Sigmoid colon (tissue), 4 donors: ENCODE measurements at regions not wholly inside any gene's neighbourhood (a gene's known extent, or its start where the extent isn't known, plus 50 kb on each side); places are given as distances from the start of the nearest gene placed in this dataset.

ENCODE experiments used
- EP300 ChIP-seq, 4 donors: sonication (generic); formaldehyde crosslinking; IDR thresholded peaks; one replicate each; pipeline ENCODE4 v1.6.1; 2017; ENCODE audit warnings: antibody characterized with exemption in 4 of 4
- POLR2A ChIP-seq, 2 donors: fragments of 450-650 bp; IDR thresholded peaks; one replicate each; pipeline ENCODE4 v1.6.1; 2016; ENCODE audit warnings: antibody characterized with exemption in 2 of 2, mild to moderate bottlenecking in 2 of 2, moderate library complexity in 2 of 2
- POLR2AphosphoS5 ChIP-seq, 4 donors: sonication (generic); formaldehyde crosslinking; IDR thresholded peaks; one replicate each; pipeline ENCODE4 v1.6.1; 2017; ENCODE audit warnings: antibody characterized with exemption in 4 of 4
- TF ChIP-seq, protein P1 (sequence below), 4 experiments: fragments of 450-650 bp in 3 of 4; fragments of 200-600 bp in 1 of 4; IDR thresholded peaks; one replicate each; pipeline ENCODE4 v1.5.1; 2016 to 2019; ENCODE audit warnings: antibody characterized with exemption in 4 of 4, mild to moderate bottlenecking in 3 of 4, moderate library complexity in 2 of 4

DNA sequence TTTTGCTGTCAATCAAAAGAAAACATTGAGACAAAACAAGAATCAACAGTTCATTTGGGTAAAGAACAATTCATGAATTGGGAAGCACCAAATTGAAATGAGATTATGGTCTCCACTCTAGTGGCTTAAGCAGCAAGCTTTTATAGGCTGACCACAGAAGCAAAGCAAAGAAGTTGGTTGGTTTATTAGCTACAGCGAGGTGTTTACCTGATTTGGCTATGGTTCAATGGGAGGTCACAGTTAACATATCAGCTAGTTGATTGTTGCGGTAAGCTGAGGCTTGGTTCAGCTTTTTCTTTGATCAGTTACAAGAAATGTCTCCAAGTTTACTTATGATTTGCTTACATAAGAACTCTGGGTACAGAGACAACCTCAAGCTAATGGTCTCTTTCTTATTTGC is 640.5 kb upstream of the GOLIM4 start:
- TF ChIP-seq, protein P1, sequence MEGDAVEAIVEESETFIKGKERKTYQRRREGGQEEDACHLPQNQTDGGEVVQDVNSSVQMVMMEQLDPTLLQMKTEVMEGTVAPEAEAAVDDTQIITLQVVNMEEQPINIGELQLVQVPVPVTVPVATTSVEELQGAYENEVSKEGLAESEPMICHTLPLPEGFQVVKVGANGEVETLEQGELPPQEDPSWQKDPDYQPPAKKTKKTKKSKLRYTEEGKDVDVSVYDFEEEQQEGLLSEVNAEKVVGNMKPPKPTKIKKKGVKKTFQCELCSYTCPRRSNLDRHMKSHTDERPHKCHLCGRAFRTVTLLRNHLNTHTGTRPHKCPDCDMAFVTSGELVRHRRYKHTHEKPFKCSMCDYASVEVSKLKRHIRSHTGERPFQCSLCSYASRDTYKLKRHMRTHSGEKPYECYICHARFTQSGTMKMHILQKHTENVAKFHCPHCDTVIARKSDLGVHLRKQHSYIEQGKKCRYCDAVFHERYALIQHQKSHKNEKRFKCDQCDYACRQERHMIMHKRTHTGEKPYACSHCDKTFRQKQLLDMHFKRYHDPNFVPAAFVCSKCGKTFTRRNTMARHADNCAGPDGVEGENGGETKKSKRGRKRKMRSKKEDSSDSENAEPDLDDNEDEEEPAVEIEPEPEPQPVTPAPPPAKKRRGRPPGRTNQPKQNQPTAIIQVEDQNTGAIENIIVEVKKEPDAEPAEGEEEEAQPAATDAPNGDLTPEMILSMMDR (IDR thresholded peaks at IDR 0.05), result no peak
- TF ChIP-seq POLR2AphosphoS5 (IDR thresholded peaks at IDR 0.05) (no peak), POLR2A (IDR thresholded peaks at IDR 0.05) (no peak), EP300 (IDR thresholded peaks at IDR 0.05) (no peak)
